NCI-H2107 treated with DMSO at 0.1 percent for 48 hours (cell line): ENCODE measurements at regions not wholly inside any gene's neighbourhood (a gene's known extent, or its start where the extent isn't known, plus 50 kb on each side); places are given as distances from the start of the nearest gene placed in this dataset.

Source experiments
- DNase-seq: peaks from one replicate; lab custom pipeline; 2025; ENCODE audit not compliant: unreplicated experiment; lab: John Stamatoyannopoulos, UW

- no peak for DNase-seq
Measured at GRCh38 chr12:83199069-83199468, 512.4 kb downstream of the TMTC2 start.

- DNase-seq: no peak
Measured at GRCh38 chr12:83198291-83199015, 511.7 kb downstream of the TMTC2 start.

GRCh38 chr12:83197483-83197914 lies 510.8 kb downstream of the TMTC2 start:
- no peak for DNase-seq

- DNase-seq: no peak
Measured at GRCh38 chr12:83196694-83197350, 510.1 kb downstream of the TMTC2 start.

GRCh38 chr12:83190631-83191390 lies 504.1 kb downstream of the TMTC2 start:
- no peak for DNase-seq

GRCh38 chr12:83186419-83186818 lies 499.7 kb downstream of the TMTC2 start:
- no peak for DNase-seq

- no peak for DNase-seq
Measured at GRCh38 chr12:83185241-83185640, 498.5 kb downstream of the TMTC2 start.
